H1 (cell line): ENCODE measurements at regions not wholly inside any gene's neighbourhood (a gene's known extent, or its start where the extent isn't known, plus 50 kb on each side); places are given as distances from the start of the nearest gene placed in this dataset.

Experiments
- CHD7 ChIP-seq: fragments of 300-600 bp; sonication (generic); IDR thresholded peaks from 2 replicates; pipeline ENCODE4 v1.7.1; 2012; ENCODE audit warnings: low read length, moderate library complexity, mild to moderate bottlenecking, inconsistent platforms; ENCODE audit not compliant: insufficient replicate concordance
- HDAC2 ChIP-seq, 2 experiments: fragments of 300-600 bp in 1 of 2; sonication (generic) in 1 of 2; IDR thresholded peaks; 2 replicates each; pipeline ENCODE4 v1.6.1; 2011 to 2012; ENCODE audit warnings: low read depth in 2 of 2, low read length in 2 of 2, mild to moderate bottlenecking in 2 of 2, moderate library complexity in 2 of 2, borderline replicate concordance in 1 of 2, inconsistent platforms in 1 of 2
- POLR2AphosphoS5 ChIP-seq: IDR thresholded peaks from 2 replicates; pipeline ENCODE4 v1.6.1; 2011; ENCODE audit warnings: low read depth, low read length
- SP4 ChIP-seq: IDR thresholded peaks from 2 replicates; pipeline ENCODE4 v1.6.1; 2012; ENCODE audit warnings: low read length, inconsistent platforms

GRCh38 chr1:195664628-195665027 lies 943.6 kb downstream of the KCNT2 start (continued):
- TF ChIP-seq CHD7 (no peak), SP4 (no peak), POLR2AphosphoS5 (no peak), HDAC2 (IDR thresholded peaks at IDR 0.05; ENCODE audit: borderline replicate concordance in 1 of 2, low read depth in 2 of 2, low read length in 2 of 2) (no peak)
